Natural killer cell (primary cell): ENCODE measurements at regions not wholly inside any gene's neighbourhood (a gene's known extent, or its start where the extent isn't known, plus 50 kb on each side); places are given as distances from the start of the nearest gene placed in this dataset.

Experiments
- ATAC-seq, 3 donors: fragments of 150-1000 bp in 2 of 3; fragments of 200-7000 bp in 1 of 3; cut with Tn5 transposase; 1 replicate in 1 of 3; 2 replicates in 2 of 3; pipeline ENCODE4 v1.10.0; 2021; ENCODE audit warnings: mild to moderate bottlenecking in 2 of 3, moderate library complexity in 2 of 3
- DNase-seq, 2 donors: peaks; one replicate each; pipeline versions ENCODE4 v3.0.0 to v3.0.0-alpha.2; 2013 to 2021; ENCODE audit warnings: mixed read lengths in 1 of 2
- H3K27ac ChIP-seq: one replicate; pipeline ENCODE4 v1.5.1; 2013; ENCODE audit warnings: mild to moderate bottlenecking, low read length
- H3K27me3 ChIP-seq: one replicate; pipeline ENCODE4 v1.6.1; 2013; ENCODE audit warnings: low read length; ENCODE audit not compliant: control insufficient read depth, insufficient read depth
- H3K36me3 ChIP-seq: one replicate; pipeline ENCODE4 v1.6.1; 2013; ENCODE audit warnings: low read length; ENCODE audit not compliant: control insufficient read depth, insufficient read depth
- H3K4me1 ChIP-seq: one replicate; pipeline ENCODE4 v1.6.1; 2013; ENCODE audit warnings: low read length; ENCODE audit not compliant: control insufficient read depth, insufficient read depth
- H3K4me3 ChIP-seq: one replicate; pipeline ENCODE4 v1.5.1; 2013; ENCODE audit warnings: low read length
- H3K9me3 ChIP-seq: one replicate; pipeline ENCODE4 v1.6.1; 2013; ENCODE audit warnings: low read length; ENCODE audit not compliant: control insufficient read depth, insufficient read depth
- H3K27ac Mint-ChIP-seq, 2 donors: one replicate each; pipeline ENCODE4 v1.8.0; 2022; ENCODE audit warnings: mild to moderate bottlenecking in 2 of 2, mixed read lengths in 2 of 2, moderate library complexity in 1 of 2
- H3K27me3 Mint-ChIP-seq, 2 donors: one replicate each; pipeline ENCODE4 v1.8.0; 2022; ENCODE audit warnings: low read depth in 2 of 2, mixed read lengths in 2 of 2
- H3K36me3 Mint-ChIP-seq: one replicate; pipeline ENCODE4 v1.8.0; 2022; ENCODE audit warnings: mixed read lengths
- H3K4me1 Mint-ChIP-seq, 2 donors: one replicate each; pipeline ENCODE4 v1.8.0; 2022; ENCODE audit warnings: mixed read lengths in 2 of 2
- H3K4me3 Mint-ChIP-seq: one replicate; pipeline ENCODE4 v1.8.0; 2022; ENCODE audit warnings: mild to moderate bottlenecking, moderate library complexity, mixed read lengths
- H3K9me3 Mint-ChIP-seq, 2 donors: one replicate each; pipeline ENCODE4 v1.8.0; 2022; ENCODE audit warnings: mixed read lengths in 2 of 2
- WGBS: methylation state at CpG from one replicate; pipeline ENCODE4 v1.1.7; 2013; ENCODE audit warnings: missing lambda C conversion rate; ENCODE audit not compliant: insufficient coverage; 5-methylcytosine and 5-hydroxymethylcytosine counted together
- intact Hi-C: fragments of 100-400 bp; cut with micrococcal nuclease; formaldehyde crosslinking; loops from one replicate; pipeline ENCODE4 v1.14.2; 2022
- TF ChIP-seq, protein P1 (sequence below): fragments of 200-600 bp; IDR thresholded peaks from one replicate; pipeline ENCODE4 v1.8.0; 2022; ENCODE audit warnings: antibody characterized with exemption

GRCh38 chr1:198934426-198934825, 295.6 kb downstream of the PTPRC start:
- no peaks in the 10 kb centered on the region for H3K9me3 Mint-ChIP-seq
- DNase-seq (no peak), ATAC-seq (no peak)
- Histone ChIP-seq H3K4me1 (peaks cover 5% of the 10 kb centered on the region), H3K27me3 (no peaks in the 10 kb centered on the region), H3K9me3 (no peaks in the 10 kb centered on the region), H3K27ac (peak overlapping the region; percentile 53), H3K4me3 (peak overlapping the region; percentile 53), H3K36me3 (no peaks in the 10 kb centered on the region)
- intact Hi-C loops: loop anchor here (1.0 to 10.0 kb wide), 5 partner anchors 9 to 770 kb away; no protein-coding TSS in a partner anchor
- H3K36me3 Mint-ChIP-seq: no peaks in the 10 kb centered on the region
- H3K4me3 Mint-ChIP-seq: no peak overlapping the region
- peaks cover 29 to 36% of the 10 kb centered on the region in 2 donors for H3K4me1 Mint-ChIP-seq
- WGBS: no CpG with 5 or more reads among the region's 2 CpGs
- H3K27me3 Mint-ChIP-seq: no peaks in the 10 kb centered on the region
- H3K27ac Mint-ChIP-seq: no peak overlapping the region
- TF ChIP-seq, protein P1, sequence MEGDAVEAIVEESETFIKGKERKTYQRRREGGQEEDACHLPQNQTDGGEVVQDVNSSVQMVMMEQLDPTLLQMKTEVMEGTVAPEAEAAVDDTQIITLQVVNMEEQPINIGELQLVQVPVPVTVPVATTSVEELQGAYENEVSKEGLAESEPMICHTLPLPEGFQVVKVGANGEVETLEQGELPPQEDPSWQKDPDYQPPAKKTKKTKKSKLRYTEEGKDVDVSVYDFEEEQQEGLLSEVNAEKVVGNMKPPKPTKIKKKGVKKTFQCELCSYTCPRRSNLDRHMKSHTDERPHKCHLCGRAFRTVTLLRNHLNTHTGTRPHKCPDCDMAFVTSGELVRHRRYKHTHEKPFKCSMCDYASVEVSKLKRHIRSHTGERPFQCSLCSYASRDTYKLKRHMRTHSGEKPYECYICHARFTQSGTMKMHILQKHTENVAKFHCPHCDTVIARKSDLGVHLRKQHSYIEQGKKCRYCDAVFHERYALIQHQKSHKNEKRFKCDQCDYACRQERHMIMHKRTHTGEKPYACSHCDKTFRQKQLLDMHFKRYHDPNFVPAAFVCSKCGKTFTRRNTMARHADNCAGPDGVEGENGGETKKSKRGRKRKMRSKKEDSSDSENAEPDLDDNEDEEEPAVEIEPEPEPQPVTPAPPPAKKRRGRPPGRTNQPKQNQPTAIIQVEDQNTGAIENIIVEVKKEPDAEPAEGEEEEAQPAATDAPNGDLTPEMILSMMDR: no peak

DNA sequence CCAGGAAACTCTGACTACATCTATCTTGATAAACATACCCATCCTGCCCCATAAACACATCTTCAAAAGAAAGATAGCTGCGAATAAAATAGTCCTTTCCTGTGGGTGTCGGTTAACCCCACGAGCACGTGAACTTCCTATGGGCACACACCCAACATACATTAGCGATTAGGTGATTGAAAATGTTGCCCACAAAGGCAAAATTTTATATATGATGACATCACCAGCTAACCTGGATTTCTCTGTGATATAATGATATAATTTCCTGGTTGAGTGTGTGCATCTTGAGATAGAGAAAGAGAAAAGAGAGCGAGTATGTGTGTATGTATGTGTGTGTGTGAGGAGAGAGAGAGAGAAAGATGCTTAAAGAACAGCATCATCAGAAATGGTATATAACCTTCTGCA, 296.1 kb downstream of the PTPRC start:
- Mint-ChIP-seq H3K9me3 (no peaks in the 10 kb centered on the region), H3K27ac (no peak overlapping the region), H3K27me3 (no peaks in the 10 kb centered on the region), H3K4me3 (no peak overlapping the region), H3K4me1 (peaks cover 24 to 32% of the 10 kb centered on the region in 2 donors), H3K36me3 (no peaks in the 10 kb centered on the region)
- TF ChIP-seq, protein P1: no peak
- Histone ChIP-seq H3K4me1 (peaks cover 5% of the 10 kb centered on the region), H3K4me3 (peak overlapping the region; percentile 53), H3K27ac (peak overlapping the region; percentile 53), H3K9me3 (no peaks in the 10 kb centered on the region), H3K36me3 (no peaks in the 10 kb centered on the region), H3K27me3 (no peaks in the 10 kb centered on the region)
- 0% methylated on average over 5 of the region's 6 CpGs for WGBS
- DNase-seq: peak; percentile 79 to 86
- intact Hi-C loops: loop anchor here (1.0 to 10.0 kb wide), 12 partner anchors 10 to 770 kb away; no protein-coding TSS in a partner anchor
- peak; percentile 43 to 67 (median 58) for ATAC-seq

GRCh38 chr1:198935306-198935921, 296.6 kb downstream of the PTPRC start:
- TF ChIP-seq, protein P1: no peak
- no peaks in the 10 kb centered on the region for H3K27me3 Mint-ChIP-seq
- Histone ChIP-seq H3K27me3 (no peaks in the 10 kb centered on the region), H3K36me3 (no peaks in the 10 kb centered on the region), H3K4me3 (peak overlapping the region; percentile 53), H3K9me3 (no peaks in the 10 kb centered on the region), H3K4me1 (peaks cover 5% of the 10 kb centered on the region), H3K27ac (peak overlapping the region; percentile 53)
- peak; percentile 51 to 85 for DNase-seq
- H3K4me1 Mint-ChIP-seq: peaks cover 19 to 26% of the 10 kb centered on the region in 2 donors
- ATAC-seq: peak in 2 of 3 donors; percentile 2 to 20
- no peak overlapping the region for H3K4me3 Mint-ChIP-seq
- WGBS: 4% methylated on average over 9 of the region's 9 CpGs
- intact Hi-C loops: loop anchor here (1.0 to 10.0 kb wide), 11 partner anchors 15 to 771 kb away; no protein-coding TSS in a partner anchor
- peaks cover 0 to under 1% of the 10 kb centered on the region in 2 donors for H3K9me3 Mint-ChIP-seq
- no peaks in the 10 kb centered on the region for H3K36me3 Mint-ChIP-seq
- no peak overlapping the region for H3K27ac Mint-ChIP-seq
